H1 (cell line): ENCODE measurements at regions not wholly inside any gene's neighbourhood (a gene's known extent, or its start where the extent isn't known, plus 50 kb on each side); places are given as distances from the start of the nearest gene placed in this dataset.

ENCODE experiments used
- HDAC6 ChIP-seq: IDR thresholded peaks from one replicate; pipeline ENCODE4 v1.7.1; 2012; ENCODE audit warnings: low read depth, mild to moderate bottlenecking, inconsistent platforms, low read length, moderate library complexity
- RFX5 ChIP-seq: IDR thresholded peaks from 2 replicates; pipeline ENCODE4 v1.6.1; 2011; ENCODE audit warnings: low read depth, low read length, improper control_type of control experiment, borderline replicate concordance

GRCh38 chr14:52148371-52148770 is 79.5 kb upstream of the NID2 start:
- TF ChIP-seq RFX5: no peak
- no peak for TF ChIP-seq HDAC6
